ENCODE measurements at regions not wholly inside any gene's neighbourhood (a gene's known extent, or its start where the extent isn't known, plus 50 kb on each side); places are given as distances from the start of the nearest gene placed in this dataset.
A peak's percentile ranks its signal among the peaks of the same experiment; 100 is the strongest.

DNA sequence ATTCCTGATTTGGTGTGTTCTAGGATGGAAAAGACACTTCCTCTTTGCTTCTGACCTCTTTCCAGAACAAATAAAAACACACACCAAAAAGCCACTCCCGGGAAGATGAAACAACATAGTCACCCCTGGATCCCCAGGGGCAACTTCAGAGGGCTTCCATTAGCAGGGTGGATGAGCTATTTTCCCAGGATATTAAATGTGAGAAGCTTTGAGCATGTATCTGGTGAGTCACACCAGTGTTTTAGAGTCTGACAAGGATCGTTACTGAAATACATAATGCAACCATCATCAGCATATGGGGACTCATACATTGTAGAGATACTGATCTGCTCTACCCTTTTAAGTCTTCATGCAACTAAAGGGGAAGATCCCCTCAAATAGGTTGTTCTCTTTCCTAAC is 115.5 kb upstream of the ZNF438 start:
- TF ChIP-seq EZH2phosphoT487 (IDR thresholded peaks at IDR 0.05; ENCODE audit: borderline replicate concordance, low read length) (no peak), EZH2 (IDR thresholded peaks at IDR 0.05; ENCODE audit: low read length, unreplicated experiment) (no peak)
- TF ChIP-seq, protein P1, sequence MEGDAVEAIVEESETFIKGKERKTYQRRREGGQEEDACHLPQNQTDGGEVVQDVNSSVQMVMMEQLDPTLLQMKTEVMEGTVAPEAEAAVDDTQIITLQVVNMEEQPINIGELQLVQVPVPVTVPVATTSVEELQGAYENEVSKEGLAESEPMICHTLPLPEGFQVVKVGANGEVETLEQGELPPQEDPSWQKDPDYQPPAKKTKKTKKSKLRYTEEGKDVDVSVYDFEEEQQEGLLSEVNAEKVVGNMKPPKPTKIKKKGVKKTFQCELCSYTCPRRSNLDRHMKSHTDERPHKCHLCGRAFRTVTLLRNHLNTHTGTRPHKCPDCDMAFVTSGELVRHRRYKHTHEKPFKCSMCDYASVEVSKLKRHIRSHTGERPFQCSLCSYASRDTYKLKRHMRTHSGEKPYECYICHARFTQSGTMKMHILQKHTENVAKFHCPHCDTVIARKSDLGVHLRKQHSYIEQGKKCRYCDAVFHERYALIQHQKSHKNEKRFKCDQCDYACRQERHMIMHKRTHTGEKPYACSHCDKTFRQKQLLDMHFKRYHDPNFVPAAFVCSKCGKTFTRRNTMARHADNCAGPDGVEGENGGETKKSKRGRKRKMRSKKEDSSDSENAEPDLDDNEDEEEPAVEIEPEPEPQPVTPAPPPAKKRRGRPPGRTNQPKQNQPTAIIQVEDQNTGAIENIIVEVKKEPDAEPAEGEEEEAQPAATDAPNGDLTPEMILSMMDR (conservative IDR thresholded peaks at IDR 0.05; ENCODE audit: low read depth, low read length) = no peak
- Histone ChIP-seq H3K4me2 (ENCODE audit: low read length) (peak overlapping the region; percentile 48), H2AFZ (ENCODE audit: low read length) (no peak overlapping the region), H3K79me2 (ENCODE audit: low read length) (no peaks in the 10 kb centered on the region), H3K27me3 (ENCODE audit: low read length) (no peaks in the 10 kb centered on the region), H4K20me1 (ENCODE audit: low read length) (no peaks in the 10 kb centered on the region), H3K36me3 (ENCODE audit: low read depth, low read length) (no peaks in the 10 kb centered on the region), H3K4me3 (ENCODE audit: low read length) (no peak overlapping the region), H3K9me3 (ENCODE audit: low read length) (no peaks in the 10 kb centered on the region), H3F3A (ENCODE audit: low read length, unreplicated experiment) (no peaks in the 10 kb centered on the region), H3K4me1 (ENCODE audit: insufficient read depth, low read length) (peaks cover 19% of the 10 kb centered on the region), H3K9me2 (replicated peaks; ENCODE audit: low read length) (no peaks in the 10 kb centered on the region), H3K9ac (ENCODE audit: low read length) (peak overlapping the region; percentile 17; the same call in 1 of the 2 replicates), H3K27ac (ENCODE audit: low read length) (peak overlapping the region; percentile 91)
- intact Hi-C loops (cut with micrococcal nuclease) = no loop called here
- ATAC-seq (peak; percentile 86), DNase-seq (peak; percentile 74)
- ChIA-PET POLR2A (ENCODE audit: unreplicated experiment) (interaction anchor here (0.7 kb wide), 1 partner anchor 13 kb away, joined by 4 read pairs; no protein-coding TSS in a partner anchor), CTCF (no interaction called here)
- BruUV-seq (replicated peaks) = no TSS peak

GRCh38 chr10:31148951-31149350 is 117.3 kb upstream of the ZNF438 start:
- Histone ChIP-seq H3F3A (ENCODE audit: low read length, unreplicated experiment) (no peaks in the 10 kb centered on the region), H3K36me3 (ENCODE audit: low read depth, low read length) (no peaks in the 10 kb centered on the region), H4K20me1 (ENCODE audit: low read length) (no peaks in the 10 kb centered on the region), H3K9me3 (ENCODE audit: low read length) (no peaks in the 10 kb centered on the region), H3K27ac (ENCODE audit: low read length) (no peak overlapping the region), H3K79me2 (ENCODE audit: low read length) (no peaks in the 10 kb centered on the region), H3K9ac (ENCODE audit: low read length) (no peak overlapping the region), H2AFZ (ENCODE audit: low read length) (no peak overlapping the region), H3K4me2 (ENCODE audit: low read length) (no peak overlapping the region), H3K27me3 (ENCODE audit: low read length) (no peaks in the 10 kb centered on the region), H3K4me3 (ENCODE audit: low read length) (no peak overlapping the region), H3K9me2 (replicated peaks; ENCODE audit: low read length) (no peaks in the 10 kb centered on the region), H3K4me1 (ENCODE audit: insufficient read depth, low read length) (peaks cover 19% of the 10 kb centered on the region)
- ChIA-PET CTCF (no interaction called here), POLR2A (ENCODE audit: unreplicated experiment) (no interaction called here)
- intact Hi-C loops (cut with micrococcal nuclease) = no loop called here
- no peak for TF ChIP-seq EZH2phosphoT487 (IDR thresholded peaks at IDR 0.05; ENCODE audit: borderline replicate concordance, low read length)
- TF ChIP-seq, protein P1 (conservative IDR thresholded peaks at IDR 0.05; ENCODE audit: low read depth, low read length) = no peak
- no peak for TF ChIP-seq EZH2 (IDR thresholded peaks at IDR 0.05; ENCODE audit: low read length, unreplicated experiment)
- DNase-seq = no peak
- no TSS peak for BruUV-seq (replicated peaks)
- ATAC-seq = no peak

- Histone ChIP-seq H3K4me1 (ENCODE audit: insufficient read depth, low read length) (peaks cover 19% of the 10 kb centered on the region), H2AFZ (ENCODE audit: low read length) (no peak overlapping the region), H3K4me3 (ENCODE audit: low read length) (no peak overlapping the region), H4K20me1 (ENCODE audit: low read length) (no peaks in the 10 kb centered on the region), H3K36me3 (ENCODE audit: low read depth, low read length) (no peaks in the 10 kb centered on the region), H3K4me2 (ENCODE audit: low read length) (no peak overlapping the region), H3F3A (ENCODE audit: low read length, unreplicated experiment) (no peaks in the 10 kb centered on the region), H3K79me2 (ENCODE audit: low read length) (no peaks in the 10 kb centered on the region), H3K9me3 (ENCODE audit: low read length) (no peaks in the 10 kb centered on the region), H3K27ac (ENCODE audit: low read length) (no peak overlapping the region), H3K27me3 (ENCODE audit: low read length) (no peaks in the 10 kb centered on the region), H3K9me2 (replicated peaks; ENCODE audit: low read length) (no peaks in the 10 kb centered on the region), H3K9ac (ENCODE audit: low read length) (no peak overlapping the region)
- TF ChIP-seq, protein P1 (conservative IDR thresholded peaks at IDR 0.05; ENCODE audit: low read depth, low read length) = no peak
- TF ChIP-seq EZH2 (IDR thresholded peaks at IDR 0.05; ENCODE audit: low read length, unreplicated experiment) (no peak), EZH2phosphoT487 (IDR thresholded peaks at IDR 0.05; ENCODE audit: borderline replicate concordance, low read length) (no peak)
- intact Hi-C loops (cut with micrococcal nuclease) = no loop called here
- no TSS peak for BruUV-seq (replicated peaks)
- ATAC-seq (no peak), DNase-seq (no peak)
- CTCF ChIA-PET = no interaction called here
- POLR2A ChIA-PET (ENCODE audit: unreplicated experiment) = no interaction called here
These were observed 118.3 kb upstream of the ZNF438 start for GRCh38 chr10:31149835-31150512.

Data from PC-3 (cell line).